ENCODE measurements at regions not wholly inside any gene's neighbourhood (a gene's known extent, or its start where the extent isn't known, plus 50 kb on each side); places are given as distances from the start of the nearest gene placed in this dataset.

GRCh38 chr1:81308191-81308590 lies 492.5 kb upstream of the ADGRL2 start:
- no peaks in the 10 kb centered on the region for H3K27me3 ChIP-seq (replicated peaks; ENCODE audit: control insufficient read depth, insufficient read depth, low read length)
- DNase-seq (ENCODE audit: extremely low read depth, insufficient read length): no peak
- no peak overlapping the region for H3K4me3 ChIP-seq (replicated peaks; ENCODE audit: low read depth, low read length)
- TF ChIP-seq CTCF (IDR thresholded peaks at IDR 0.05; ENCODE audit: insufficient read depth, low read length, poor library complexity, severe bottlenecking): no peak
- no peaks in the 10 kb centered on the region for H3K36me3 ChIP-seq (ENCODE audit: control insufficient read depth, insufficient read depth, low read length)

GRCh38 chr1:81307786-81308185 lies 492.9 kb upstream of the ADGRL2 start:
- Histone ChIP-seq H3K4me3 (replicated peaks; ENCODE audit: low read depth, low read length) (no peak overlapping the region), H3K36me3 (ENCODE audit: control insufficient read depth, insufficient read depth, low read length) (no peaks in the 10 kb centered on the region), H3K27me3 (replicated peaks; ENCODE audit: control insufficient read depth, insufficient read depth, low read length) (no peaks in the 10 kb centered on the region)
- TF ChIP-seq CTCF (IDR thresholded peaks at IDR 0.05; ENCODE audit: insufficient read depth, low read length, poor library complexity, severe bottlenecking): no peak
- no peak for DNase-seq (ENCODE audit: extremely low read depth, insufficient read length)

GRCh38 chr1:81305997-81306452 lies 494.7 kb upstream of the ADGRL2 start:
- no peaks in the 10 kb centered on the region for H3K36me3 ChIP-seq (ENCODE audit: control insufficient read depth, insufficient read depth, low read length)
- TF ChIP-seq CTCF (IDR thresholded peaks at IDR 0.05; ENCODE audit: insufficient read depth, low read length, poor library complexity, severe bottlenecking): peak; percentile 17
- peak; percentile 11 for DNase-seq (ENCODE audit: extremely low read depth, insufficient read length)
- H3K27me3 ChIP-seq (replicated peaks; ENCODE audit: control insufficient read depth, insufficient read depth, low read length): no peaks in the 10 kb centered on the region
- H3K4me3 ChIP-seq (replicated peaks; ENCODE audit: low read depth, low read length): peak overlapping the region; percentile 12; the same call in 1 of the 2 replicates

GRCh38 chr1:81304187-81304586 lies 496.5 kb upstream of the ADGRL2 start:
- no peak for TF ChIP-seq CTCF (IDR thresholded peaks at IDR 0.05; ENCODE audit: insufficient read depth, low read length, poor library complexity, severe bottlenecking)
- DNase-seq (ENCODE audit: extremely low read depth, insufficient read length): no peak
- H3K4me3 ChIP-seq (replicated peaks; ENCODE audit: low read depth, low read length): no peak overlapping the region
- H3K27me3 ChIP-seq (replicated peaks; ENCODE audit: control insufficient read depth, insufficient read depth, low read length): no peaks in the 10 kb centered on the region
- no peaks in the 10 kb centered on the region for H3K36me3 ChIP-seq (ENCODE audit: control insufficient read depth, insufficient read depth, low read length)

GRCh38 chr1:81299892-81300291 lies 500.8 kb upstream of the ADGRL2 start:
- no peaks in the 10 kb centered on the region for H3K27me3 ChIP-seq (replicated peaks; ENCODE audit: control insufficient read depth, insufficient read depth, low read length)
- H3K4me3 ChIP-seq (replicated peaks; ENCODE audit: low read depth, low read length): no peak overlapping the region
- no peak for TF ChIP-seq CTCF (IDR thresholded peaks at IDR 0.05; ENCODE audit: insufficient read depth, low read length, poor library complexity, severe bottlenecking)
- H3K36me3 ChIP-seq (ENCODE audit: control insufficient read depth, insufficient read depth, low read length): no peaks in the 10 kb centered on the region
- DNase-seq (ENCODE audit: extremely low read depth, insufficient read length): no peak

GRCh38 chr1:81298266-81298665 lies 502.5 kb upstream of the ADGRL2 start:
- no peak for DNase-seq (ENCODE audit: extremely low read depth, insufficient read length)
- Histone ChIP-seq H3K4me3 (replicated peaks; ENCODE audit: low read depth, low read length) (no peak overlapping the region), H3K36me3 (ENCODE audit: control insufficient read depth, insufficient read depth, low read length) (no peaks in the 10 kb centered on the region), H3K27me3 (replicated peaks; ENCODE audit: control insufficient read depth, insufficient read depth, low read length) (no peaks in the 10 kb centered on the region)
- no peak for TF ChIP-seq CTCF (IDR thresholded peaks at IDR 0.05; ENCODE audit: insufficient read depth, low read length, poor library complexity, severe bottlenecking)

Measured in GM06990 (cell line).